CD14-positive monocyte (primary cell): ENCODE measurements at regions not wholly inside any gene's neighbourhood (a gene's known extent, or its start where the extent isn't known, plus 50 kb on each side); places are given as distances from the start of the nearest gene placed in this dataset.

Experiments used
- DNase-seq, 3 donors: peaks; one replicate each; pipeline ENCODE4 v3.0.0-alpha.2; 2011 to 2022
- H2AFZ ChIP-seq: 2 replicates; pipeline ENCODE4 v1.6.0; 2012; ENCODE audit warnings: mild to moderate bottlenecking, low read depth, low read length, inconsistent platforms; ENCODE audit not compliant: insufficient read depth, poor library complexity, severe bottlenecking
- H3K27ac ChIP-seq, 2 donors: 1 replicate in 1 of 2; 2 replicates in 1 of 2; pipeline ENCODE4 v1.5.1; 2012 to 2013; ENCODE audit warnings: low read length in 2 of 2, control low read depth in 1 of 2, inconsistent platforms in 1 of 2, low read depth in 1 of 2, mild to moderate bottlenecking in 1 of 2
- H3K27me3 ChIP-seq, 2 donors: one replicate each; pipeline versions ENCODE4 v1.6.0 to v1.6.1; 2011 to 2013; ENCODE audit warnings: low read length in 2 of 2; ENCODE audit not compliant: control insufficient read depth in 2 of 2, insufficient read depth in 2 of 2
- H3K36me3 ChIP-seq, 2 donors: replicated peaks in 1 of 2; 1 replicate in 1 of 2; 2 replicates in 1 of 2; pipeline versions ENCODE4 v1.5.1 to v1.6.1; 2012 to 2013; ENCODE audit warnings: low read length in 2 of 2, control low read depth in 1 of 2, inconsistent platforms in 1 of 2, mild to moderate bottlenecking in 1 of 2; ENCODE audit not compliant: insufficient read depth in 2 of 2, control insufficient read depth in 1 of 2
- H3K4me1 ChIP-seq, 2 donors: 1 replicate in 1 of 2; 2 replicates in 1 of 2; pipeline versions ENCODE4 v1.5.1 to v1.6.1; 2012 to 2013; ENCODE audit warnings: low read length in 2 of 2, control low read depth in 1 of 2, inconsistent platforms in 1 of 2, mild to moderate bottlenecking in 1 of 2, moderate library complexity in 1 of 2; ENCODE audit not compliant: insufficient read depth in 2 of 2, control insufficient read depth in 1 of 2
- H3K4me2 ChIP-seq: replicated peaks from 2 replicates; pipeline ENCODE3; 2012; ENCODE audit warnings: low read length, moderate library complexity, mild to moderate bottlenecking; ENCODE audit not compliant: poor library complexity, severe bottlenecking; ENCODE audit errors: extremely low read depth
- H3K4me3 ChIP-seq, 3 experiments: fragments of 200-600 bp in 1 of 3; sonication (generic) in 1 of 3; replicated peaks in 1 of 3; 1 replicate in 2 of 3; 2 replicates in 1 of 3; pipeline ENCODE4 v1.5.1; 2011 to 2013; ENCODE audit warnings: low read length in 3 of 3, mild to moderate bottlenecking in 3 of 3, control low read depth in 2 of 3, low read depth in 2 of 3, inconsistent platforms in 1 of 3, moderate library complexity in 1 of 3
- H3K79me2 ChIP-seq: 2 replicates; pipeline ENCODE4 v1.6.0; 2012; ENCODE audit warnings: mild to moderate bottlenecking, control low read depth, inconsistent platforms, low read length, moderate library complexity; ENCODE audit not compliant: insufficient read depth
- H3K9ac ChIP-seq: 2 replicates; pipeline ENCODE4 v1.6.0; 2017; ENCODE audit warnings: low read length, mild to moderate bottlenecking; ENCODE audit not compliant: insufficient read depth, poor library complexity, severe bottlenecking
- H3K9me3 ChIP-seq, 2 donors: replicated peaks in 1 of 2; 1 replicate in 1 of 2; 2 replicates in 1 of 2; pipeline versions ENCODE4 v1.5.1 to v1.6.1; 2012 to 2013; ENCODE audit warnings: low read length in 2 of 2, control low read depth in 1 of 2; ENCODE audit not compliant: control insufficient read depth in 1 of 2, insufficient read depth in 1 of 2
- H4K20me1 ChIP-seq: 2 replicates; pipeline ENCODE4 v1.6.0; 2012; ENCODE audit warnings: mild to moderate bottlenecking, low read length, control low read depth, moderate library complexity; ENCODE audit not compliant: insufficient read depth
- H3K27ac Mint-ChIP-seq, 7 donors: one replicate each; pipeline ENCODE4 v1.8.0; 2020; ENCODE audit warnings: mild to moderate bottlenecking in 7 of 7, mixed read lengths in 7 of 7, moderate library complexity in 6 of 7, inconsistent platforms in 2 of 7
- H3K27me3 Mint-ChIP-seq, 3 donors: one replicate each; pipeline ENCODE4 v1.8.0; 2021 to 2022; ENCODE audit warnings: low read depth in 3 of 3, mild to moderate bottlenecking in 3 of 3, mixed read lengths in 3 of 3, moderate library complexity in 3 of 3, inconsistent platforms in 1 of 3
- H3K36me3 Mint-ChIP-seq, 2 donors: one replicate each; pipeline ENCODE4 v1.8.0; 2020; ENCODE audit warnings: mixed read lengths in 2 of 2, inconsistent platforms in 1 of 2, mild to moderate bottlenecking in 1 of 2
- H3K4me1 Mint-ChIP-seq: one replicate; pipeline ENCODE4 v1.8.0; 2020; ENCODE audit warnings: mild to moderate bottlenecking, mixed read lengths
- H3K4me3 Mint-ChIP-seq, 2 donors: one replicate each; pipeline ENCODE4 v1.8.0; 2020; ENCODE audit warnings: mild to moderate bottlenecking in 2 of 2, mixed read lengths in 2 of 2, moderate library complexity in 1 of 2
- H3K9me3 Mint-ChIP-seq, 7 donors: one replicate each; pipeline ENCODE4 v1.8.0; 2020 to 2022; ENCODE audit warnings: mixed read lengths in 7 of 7, mild to moderate bottlenecking in 6 of 7, moderate library complexity in 6 of 7, inconsistent platforms in 2 of 7
- CTCF ChIP-seq: fragments of 200-600 bp; IDR thresholded peaks from one replicate; pipeline ENCODE4 v1.8.0; 2022; ENCODE audit warnings: antibody characterized with exemption, mild to moderate bottlenecking
- WGBS: methylation state at CpG from one replicate; pipeline ENCODE4 v1.1.5; 2013; ENCODE audit warnings: missing lambda C conversion rate; ENCODE audit not compliant: insufficient coverage; 5-methylcytosine and 5-hydroxymethylcytosine counted together
- intact Hi-C, 2 donors: fragments of 100-400 bp; cut with micrococcal nuclease; formaldehyde crosslinking; loops; one replicate each; pipeline versions ENCODE4 v1.15.0 to v1.15.1; 2023

DNA sequence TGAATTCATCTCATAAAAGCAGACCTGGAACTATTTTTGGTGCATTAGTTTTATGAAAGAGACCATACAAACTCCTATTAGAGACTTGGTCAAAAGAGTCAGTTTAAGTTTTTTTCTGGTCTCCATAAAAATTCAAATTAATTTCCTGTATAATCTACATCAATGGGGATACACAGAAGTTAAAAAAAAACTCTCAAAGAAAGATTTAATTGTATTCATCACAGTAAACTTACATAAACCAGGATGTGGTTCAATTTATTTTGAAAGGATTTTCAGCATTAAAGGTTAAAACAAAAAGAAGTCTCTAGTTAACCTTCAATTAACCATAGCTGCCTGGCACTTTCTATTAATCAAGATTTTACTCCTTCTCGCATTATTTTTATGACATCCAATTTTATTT is 530.3 kb upstream of the KCNMB2 start:
- peaks cover 47 to 56% of the 10 kb centered on the region in 2 donors for H3K4me1 ChIP-seq
- no peak overlapping the region for H3K4me3 ChIP-seq
- H3K27me3 ChIP-seq, result no peaks in the 10 kb centered on the region
- H3K27ac Mint-ChIP-seq, result no peak overlapping the region
- H3K9me3 ChIP-seq, result no peaks in the 10 kb centered on the region
- no peak overlapping the region for H3K27ac ChIP-seq
- no peaks in the 10 kb centered on the region for H3K36me3 ChIP-seq
- H3K27me3 Mint-ChIP-seq, result no peaks in the 10 kb centered on the region
- no peak for DNase-seq
- H3K79me2 ChIP-seq, result no peaks in the 10 kb centered on the region
- intact Hi-C loops, result no loop called here
- H3K9ac ChIP-seq, result no peak overlapping the region
- no peaks in the 10 kb centered on the region for H4K20me1 ChIP-seq
- peaks cover 49% of the 10 kb centered on the region for H3K4me1 Mint-ChIP-seq
- no peak overlapping the region for H3K4me2 ChIP-seq
- H3K36me3 Mint-ChIP-seq, result peaks cover 0 to 2% of the 10 kb centered on the region in 2 donors
- H3K4me3 Mint-ChIP-seq, result no peak overlapping the region
- WGBS, result no CpG with 5 or more reads among the region's 1 CpG
- no peak for TF ChIP-seq CTCF
- H3K9me3 Mint-ChIP-seq, result no peaks in the 10 kb centered on the region
- no peak overlapping the region for H2AFZ ChIP-seq

- Histone ChIP-seq H3K4me2 (peak overlapping the region; percentile 54), H3K79me2 (no peaks in the 10 kb centered on the region), H3K27me3 (no peaks in the 10 kb centered on the region), H2AFZ (no peak overlapping the region), H3K4me1 (peaks cover 12 to 25% of the 10 kb centered on the region in 2 donors), H3K27ac (peak overlapping the region in 1 of 2 donors; percentile 69), H4K20me1 (no peaks in the 10 kb centered on the region), H3K9ac (no peak overlapping the region), H3K9me3 (no peaks in the 10 kb centered on the region), H3K36me3 (no peaks in the 10 kb centered on the region), H3K4me3 (peak overlapping the region in 1 of 3 experiments; percentile 50)
- H3K36me3 Mint-ChIP-seq, result no peaks in the 10 kb centered on the region
- intact Hi-C loops, result no loop called here
- no peak overlapping the region for H3K4me3 Mint-ChIP-seq
- peaks cover 20% of the 10 kb centered on the region for H3K4me1 Mint-ChIP-seq
- no peak for TF ChIP-seq CTCF
- H3K27ac Mint-ChIP-seq, result peak overlapping the region in 5 of 7 donors; percentile 35 to 82 (median 76)
- peak; percentile 32 to 84 (median 56) for DNase-seq
- H3K9me3 Mint-ChIP-seq, result peaks cover 0 to 2% (median 0%) of the 10 kb centered on the region in 7 donors
- no peaks in the 10 kb centered on the region for H3K27me3 Mint-ChIP-seq
- no CpG with 5 or more reads among the region's 2 CpGs for WGBS
Observed at GRCh38 chr3:178010306-178010705, 525.9 kb upstream of the KCNMB2 start.
